Kidney (tissue), 13 donors: ENCODE measurements at regions not wholly inside any gene's neighbourhood (a gene's known extent, or its start where the extent isn't known, plus 50 kb on each side); places are given as distances from the start of the nearest gene placed in this dataset.

Experiments
- DNase-seq, 5 donors: peaks; one replicate each; pipeline ENCODE4 v3.0.0-alpha.2; 2013 to 2020
- FAIRE-seq: peaks from 2 replicates; lab custom pipeline; 2012; peaks lifted over from hg19 to GRCh38; lab: Jason Lieb, UNC
- H3K27ac ChIP-seq, 2 donors: one replicate each; pipeline ENCODE4 v1.7.0; 2013; ENCODE audit warnings: low read depth in 2 of 2, low read length in 2 of 2, inconsistent platforms in 1 of 2
- H3K27me3 ChIP-seq: one replicate; pipeline ENCODE4 v1.7.1; 2013; ENCODE audit warnings: low read length, inconsistent platforms; ENCODE audit not compliant: control insufficient read depth, insufficient read depth
- H3K36me3 ChIP-seq, 3 donors: one replicate each; pipeline versions ENCODE4 v1.7.0 to v1.7.1; 2013; ENCODE audit warnings: low read length in 3 of 3, control low read depth in 1 of 3, inconsistent platforms in 1 of 3; ENCODE audit not compliant: insufficient read depth in 3 of 3, control insufficient read depth in 2 of 3
- H3K4me1 ChIP-seq, 3 donors: one replicate each; pipeline versions ENCODE4 v1.7.0 to v1.7.1; 2013; ENCODE audit warnings: low read length in 3 of 3, inconsistent platforms in 1 of 3, low read depth in 1 of 3; ENCODE audit not compliant: control insufficient read depth in 2 of 3, insufficient read depth in 2 of 3
- H3K4me3 ChIP-seq, 3 donors: one replicate each; pipeline versions ENCODE4 v1.7.0 to v1.8.1; 2013; ENCODE audit warnings: low read length in 3 of 3, control low read depth in 1 of 3, inconsistent platforms in 1 of 3
- H3K9ac ChIP-seq, 3 donors: one replicate each; pipeline versions ENCODE4 v1.7.0 to v1.7.1; 2013; ENCODE audit warnings: low read length in 3 of 3, control low read depth in 1 of 3, inconsistent platforms in 1 of 3
- H3K9me3 ChIP-seq, 3 donors: one replicate each; pipeline versions ENCODE4 v1.7.0 to v1.7.1; 2013; ENCODE audit warnings: low read length in 3 of 3, control low read depth in 1 of 3, inconsistent platforms in 1 of 3; ENCODE audit not compliant: control insufficient read depth in 2 of 3, insufficient read depth in 1 of 3
- intact Hi-C: fragments of 100-400 bp; cut with DNase I; formaldehyde crosslinking; loops from one replicate; pipeline ENCODE4 v1.11.1; 2022
- TF ChIP-seq, protein P1 (sequence below): IDR thresholded peaks from 3 replicates; pipeline ENCODE4 v1.5.1; 2012; ENCODE audit warnings: mild to moderate bottlenecking, moderate library complexity, borderline replicate concordance; ENCODE audit not compliant: insufficient read depth; ENCODE audit errors: extremely low read depth
- donor health status: control.
- donor health status: control.
- donor health status: control.
- donor health status: control.
- donor health status: control.
- donor health status: DM: yes; HTN: yes; CAD: no.
- donor health status: Normal renal cell carcinoma (clear cell type).

DNA sequence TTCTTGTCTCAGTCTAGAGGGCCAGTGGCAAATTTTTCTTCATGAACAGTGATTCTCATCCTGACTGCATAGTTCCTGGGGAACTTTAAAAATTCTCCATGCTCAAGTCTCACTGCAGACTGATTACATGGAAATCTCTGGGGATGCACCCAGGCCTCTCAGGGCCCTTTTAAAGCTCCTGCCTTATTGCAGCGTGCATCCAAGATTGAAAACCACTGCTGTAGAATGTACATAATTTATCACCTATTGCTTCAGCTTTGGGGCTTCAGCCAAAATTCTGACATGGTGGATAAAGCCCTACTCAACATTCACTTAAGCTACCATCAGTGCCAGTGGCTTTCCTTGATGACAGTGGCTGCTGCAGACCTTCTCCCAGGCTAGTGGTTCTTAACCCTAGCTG, 143.8 kb downstream of the BTBD3 start:
- intact Hi-C loops = no loop called here
- Histone ChIP-seq H3K27ac (no peak overlapping the region), H3K9ac (no peak overlapping the region), H3K4me1 (no peaks in the 10 kb centered on the region), H3K27me3 (no peaks in the 10 kb centered on the region), H3K9me3 (no peaks in the 10 kb centered on the region), H3K36me3 (no peaks in the 10 kb centered on the region), H3K4me3 (no peak overlapping the region)
- DNase-seq = no peak
- no peak for FAIRE-seq
- TF ChIP-seq, protein P1, sequence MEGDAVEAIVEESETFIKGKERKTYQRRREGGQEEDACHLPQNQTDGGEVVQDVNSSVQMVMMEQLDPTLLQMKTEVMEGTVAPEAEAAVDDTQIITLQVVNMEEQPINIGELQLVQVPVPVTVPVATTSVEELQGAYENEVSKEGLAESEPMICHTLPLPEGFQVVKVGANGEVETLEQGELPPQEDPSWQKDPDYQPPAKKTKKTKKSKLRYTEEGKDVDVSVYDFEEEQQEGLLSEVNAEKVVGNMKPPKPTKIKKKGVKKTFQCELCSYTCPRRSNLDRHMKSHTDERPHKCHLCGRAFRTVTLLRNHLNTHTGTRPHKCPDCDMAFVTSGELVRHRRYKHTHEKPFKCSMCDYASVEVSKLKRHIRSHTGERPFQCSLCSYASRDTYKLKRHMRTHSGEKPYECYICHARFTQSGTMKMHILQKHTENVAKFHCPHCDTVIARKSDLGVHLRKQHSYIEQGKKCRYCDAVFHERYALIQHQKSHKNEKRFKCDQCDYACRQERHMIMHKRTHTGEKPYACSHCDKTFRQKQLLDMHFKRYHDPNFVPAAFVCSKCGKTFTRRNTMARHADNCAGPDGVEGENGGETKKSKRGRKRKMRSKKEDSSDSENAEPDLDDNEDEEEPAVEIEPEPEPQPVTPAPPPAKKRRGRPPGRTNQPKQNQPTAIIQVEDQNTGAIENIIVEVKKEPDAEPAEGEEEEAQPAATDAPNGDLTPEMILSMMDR = no peak

DNA sequence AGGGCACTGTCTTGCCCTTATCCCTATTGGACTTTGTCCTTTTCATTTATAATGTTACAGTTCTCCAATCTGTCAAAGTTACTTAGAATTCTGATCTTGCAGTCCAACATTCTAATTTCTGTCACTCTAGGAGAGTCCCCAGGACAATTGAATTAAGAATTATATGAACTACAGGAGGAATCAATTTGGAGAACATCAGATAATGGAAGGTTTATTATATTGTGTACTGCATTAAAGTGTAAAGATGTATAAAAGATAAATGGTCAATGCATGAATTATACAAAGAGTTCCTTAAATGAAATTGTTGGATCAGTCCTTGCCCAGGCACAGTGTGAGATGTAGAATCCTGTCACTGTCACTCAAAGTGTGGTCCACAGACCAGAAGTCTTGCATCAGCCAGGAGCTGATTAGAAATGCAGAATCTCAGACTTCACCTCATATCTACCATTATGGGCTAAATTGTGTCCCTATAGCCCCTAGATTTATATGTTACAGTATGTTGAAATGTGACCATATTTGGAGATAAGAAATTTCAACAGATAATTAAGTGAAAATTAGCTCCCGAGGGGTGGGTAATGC, 145.5 kb downstream of the BTBD3 start:
- no peak overlapping the region for H3K4me3 ChIP-seq
- TF ChIP-seq, protein P1 = no peak
- no peaks in the 10 kb centered on the region for H3K4me1 ChIP-seq
- intact Hi-C loops = no loop called here
- no peak overlapping the region for H3K27ac ChIP-seq
- H3K9ac ChIP-seq = no peak overlapping the region
- H3K9me3 ChIP-seq = no peaks in the 10 kb centered on the region
- FAIRE-seq (no peak), DNase-seq (no peak)
- no peaks in the 10 kb centered on the region for H3K27me3 ChIP-seq
- H3K36me3 ChIP-seq = no peaks in the 10 kb centered on the region

DNA sequence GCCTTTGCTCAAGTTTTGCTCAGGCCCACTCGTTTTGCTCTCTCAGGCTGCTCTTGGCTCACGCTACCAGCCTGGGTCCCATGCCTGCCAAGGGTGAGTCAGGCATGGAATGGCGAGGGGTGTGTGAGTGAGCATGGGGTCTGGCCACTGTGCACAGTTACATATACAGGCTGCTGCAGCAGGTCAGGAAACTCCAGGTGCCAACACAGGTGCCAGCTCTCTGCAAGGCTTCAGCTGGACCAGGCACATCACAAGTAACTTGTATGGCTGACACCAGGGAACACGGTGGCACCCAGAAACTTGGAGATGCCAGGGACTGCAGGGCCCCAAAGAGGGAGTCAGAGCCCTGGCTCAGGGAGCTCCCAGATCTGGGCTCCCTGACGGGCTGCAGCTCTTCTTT, 146.8 kb downstream of the BTBD3 start:
- TF ChIP-seq, protein P1 = no peak
- intact Hi-C loops = no loop called here
- no peak for FAIRE-seq
- Histone ChIP-seq H3K4me3 (no peak overlapping the region), H3K36me3 (no peaks in the 10 kb centered on the region), H3K27ac (no peak overlapping the region), H3K4me1 (no peaks in the 10 kb centered on the region), H3K9ac (no peak overlapping the region), H3K27me3 (no peaks in the 10 kb centered on the region), H3K9me3 (no peaks in the 10 kb centered on the region)
- DNase-seq = no peak

DNA sequence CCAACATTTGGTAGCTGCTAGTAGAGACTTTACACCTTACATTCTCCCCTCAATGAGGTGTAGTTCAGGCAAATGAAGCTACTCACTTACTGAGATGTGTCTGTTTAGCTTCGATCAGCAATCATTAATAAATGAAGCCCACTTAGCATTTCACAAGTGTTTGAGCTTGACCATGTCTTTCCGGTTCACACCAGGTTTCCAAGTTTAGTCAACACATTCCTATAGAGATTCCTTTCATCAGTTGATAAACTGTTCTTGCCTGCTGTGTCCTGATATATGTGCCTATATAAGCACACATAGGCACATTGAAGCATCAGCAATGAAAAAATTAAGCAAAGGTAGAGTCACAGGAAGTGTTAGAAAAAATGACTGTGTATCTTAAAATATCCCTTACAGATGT, 150.0 kb downstream of the BTBD3 start:
- no peak overlapping the region for H3K9ac ChIP-seq
- FAIRE-seq (no peak), DNase-seq (no peak)
- H3K9me3 ChIP-seq = no peaks in the 10 kb centered on the region
- TF ChIP-seq, protein P1 = no peak
- H3K27me3 ChIP-seq = no peaks in the 10 kb centered on the region
- H3K36me3 ChIP-seq = no peaks in the 10 kb centered on the region
- intact Hi-C loops = no loop called here
- H3K27ac ChIP-seq = no peak overlapping the region
- no peaks in the 10 kb centered on the region for H3K4me1 ChIP-seq
- H3K4me3 ChIP-seq = no peak overlapping the region
